GM19193 (cell line): ENCODE measurements at regions not wholly inside any gene's neighbourhood (a gene's known extent, or its start where the extent isn't known, plus 50 kb on each side); places are given as distances from the start of the nearest gene placed in this dataset.

Experiments
- POLR2A ChIP-seq: IDR thresholded peaks from 4 replicates; pipeline ENCODE4 v1.6.1; 2011; ENCODE audit not compliant: insufficient read depth, insufficient read length; ENCODE audit errors: extremely low read depth

- TF ChIP-seq POLR2A, result no peak
These were observed 1492.4 kb downstream of the AACS start for GRCh38 chr12:126557659-126558058.

GRCh38 chr12:126558219-126558618 is 1493.0 kb downstream of the AACS start:
- no peak for TF ChIP-seq POLR2A

- TF ChIP-seq POLR2A, result no peak
These were observed 1493.6 kb downstream of the AACS start for GRCh38 chr12:126558810-126559209.

GRCh38 chr12:126567016-126567415 is 1501.8 kb downstream of the AACS start:
- TF ChIP-seq POLR2A, result no peak

GRCh38 chr12:126569706-126570105 is 1504.5 kb downstream of the AACS start:
- no peak for TF ChIP-seq POLR2A

- no peak for TF ChIP-seq POLR2A
These were observed 1505.3 kb downstream of the AACS start for GRCh38 chr12:126570566-126570965.

- TF ChIP-seq POLR2A, result no peak
These were observed 1506.9 kb downstream of the AACS start for GRCh38 chr12:126572170-126572569.

GRCh38 chr12:126581655-126582054 is 1516.4 kb downstream of the AACS start:
- no peak for TF ChIP-seq POLR2A

- no peak for TF ChIP-seq POLR2A
These were observed 1517.0 kb downstream of the AACS start for GRCh38 chr12:126582231-126582630.

GRCh38 chr12:126588586-126589249 is 1523.5 kb downstream of the AACS start:
- TF ChIP-seq POLR2A, result no peak

- no peak for TF ChIP-seq POLR2A
These were observed 1526.3 kb downstream of the AACS start for GRCh38 chr12:126591533-126591932.

GRCh38 chr12:126601184-126602170 is 1536.2 kb downstream of the AACS start:
- no peak for TF ChIP-seq POLR2A

- TF ChIP-seq POLR2A, result no peak
These were observed 1537.4 kb downstream of the AACS start for GRCh38 chr12:126602612-126603011.

- TF ChIP-seq POLR2A, result no peak
These were observed 1541.9 kb downstream of the AACS start for GRCh38 chr12:126607157-126607556.

- TF ChIP-seq POLR2A, result no peak
These were observed 1542.6 kb downstream of the AACS start for GRCh38 chr12:126607867-126608266.
